ENCODE measurements at regions not wholly inside any gene's neighbourhood (a gene's known extent, or its start where the extent isn't known, plus 50 kb on each side); places are given as distances from the start of the nearest gene placed in this dataset.

- Histone ChIP-seq H3K9me3 (no peaks in the 10 kb centered on the region), H3K36me3 (no peaks in the 10 kb centered on the region), H3K27ac (no peak overlapping the region), H3K27me3 (replicated peaks in 1 of 7) (peaks cover 0 to 9% (median 0%) of the 10 kb centered on the region in 7 donors), H3K4me3 (no peak overlapping the region), H3K4me1 (no peaks in the 10 kb centered on the region)
- no peak for DNase-seq
- intact Hi-C loops (cut with DNase I; ENCODE audit: low total_unique reads) = no loop called here
- TF ChIP-seq POLR2AphosphoS5 (IDR thresholded peaks at IDR 0.05) = no peak
- WGBS, 5 donors = 58 to 90% (median 80%) methylated on average over 7 of the region's 7 CpGs
These were observed 55.4 kb downstream of the XCL1 start for GRCh38 chr1:168631671-168632400.

- TF ChIP-seq CTCF (IDR thresholded peaks at IDR 0.05 in 8 of 11, conservative IDR thresholded peaks at IDR 0.05 in 3 of 11) (no peak), POLR2AphosphoS5 (IDR thresholded peaks at IDR 0.05) (no peak), POLR2A (IDR thresholded peaks at IDR 0.05) (no peak)
- H3K27ac ChIP-seq = no peak overlapping the region
- no peak overlapping the region for H3K4me3 ChIP-seq
- no peaks in the 10 kb centered on the region for H3K9me3 ChIP-seq
- peaks cover 0 to 8% (median 0%) of the 10 kb centered on the region in 7 donors for H3K27me3 ChIP-seq (replicated peaks in 1 of 7)
- H3K4me1 ChIP-seq = no peaks in the 10 kb centered on the region
- 88 to 97% (median 95%) methylated on average over 3 of the region's 3 CpGs for WGBS, 5 donors
- no peak for DNase-seq
- intact Hi-C loops (cut with DNase I; ENCODE audit: low total_unique reads) = no loop called here
- no peaks in the 10 kb centered on the region for H3K36me3 ChIP-seq
These were observed 58.6 kb downstream of the XCL1 start for GRCh38 chr1:168634951-168635532.

- no peaks in the 10 kb centered on the region for H3K4me1 ChIP-seq
- WGBS, 5 donors = 29 to 58% (median 33%) methylated on average over 1 of the region's 1 CpG
- no peak overlapping the region for H3K27ac ChIP-seq
- no peak for TF ChIP-seq CTCF (IDR thresholded peaks at IDR 0.05 in 8 of 11, conservative IDR thresholded peaks at IDR 0.05 in 3 of 11)
- TF ChIP-seq POLR2A (IDR thresholded peaks at IDR 0.05) = no peak
- no peak for TF ChIP-seq POLR2AphosphoS5 (IDR thresholded peaks at IDR 0.05)
- no peaks in the 10 kb centered on the region for H3K9me3 ChIP-seq
- no peaks in the 10 kb centered on the region for H3K36me3 ChIP-seq
- no peak for DNase-seq
- H3K27me3 ChIP-seq (replicated peaks in 1 of 7) = peaks cover 0 to 5% (median 0%) of the 10 kb centered on the region in 7 donors
- H3K4me3 ChIP-seq = no peak overlapping the region
- intact Hi-C loops (cut with DNase I; ENCODE audit: low total_unique reads) = no loop called here
These were observed 59.8 kb downstream of the XCL1 start for GRCh38 chr1:168636200-168636599.

GRCh38 chr1:168636642-168637111, 60.3 kb downstream of the XCL1 start:
- 5 to 14% (median 10%) methylated on average over 1 of the region's 1 CpG for WGBS, 5 donors
- no peaks in the 10 kb centered on the region for H3K36me3 ChIP-seq
- H3K27me3 ChIP-seq (replicated peaks in 1 of 7) = peaks cover 0 to 1% (median 0%) of the 10 kb centered on the region in 7 donors
- H3K4me1 ChIP-seq = no peaks in the 10 kb centered on the region
- intact Hi-C loops (cut with DNase I; ENCODE audit: low total_unique reads) = no loop called here
- H3K27ac ChIP-seq = no peak overlapping the region
- TF ChIP-seq CTCF (IDR thresholded peaks at IDR 0.05 in 8 of 11, conservative IDR thresholded peaks at IDR 0.05 in 3 of 11) (no peak), POLR2AphosphoS5 (IDR thresholded peaks at IDR 0.05) (no peak), POLR2A (IDR thresholded peaks at IDR 0.05) (no peak)
- DNase-seq = no peak
- H3K4me3 ChIP-seq = no peak overlapping the region
- no peaks in the 10 kb centered on the region for H3K9me3 ChIP-seq

All from spleen (tissue), 11 donors.